DOHH2 (cell line): ENCODE measurements at regions not wholly inside any gene's neighbourhood (a gene's known extent, or its start where the extent isn't known, plus 50 kb on each side); places are given as distances from the start of the nearest gene placed in this dataset.

Source experiments
- H3F3A ChIP-seq: fragments of 200-600 bp; sonication (generic), shearing (Covaris generic); 2 replicates; pipeline ENCODE4 v1.6.0; 2016; ENCODE audit warnings: antibody characterized with exemption, mild to moderate bottlenecking; ENCODE audit not compliant: control insufficient read depth, insufficient read depth
- H3K27ac ChIP-seq: fragments of 200-600 bp; sonication (generic); 2 replicates; pipeline ENCODE4 v1.5.1; 2014; ENCODE audit warnings: low read depth, mild to moderate bottlenecking, low read length, moderate library complexity
- H3K27me3 ChIP-seq: fragments of 200-600 bp; sonication (generic); 2 replicates; pipeline ENCODE4 v1.6.1; 2014; ENCODE audit warnings: mild to moderate bottlenecking, low read length, mixed read lengths; ENCODE audit not compliant: control insufficient read depth
- H3K36me3 ChIP-seq: fragments of 200-600 bp; sonication (generic); 2 replicates; pipeline ENCODE4 v1.6.1; 2014; ENCODE audit warnings: mild to moderate bottlenecking, low read length, moderate library complexity, mixed read lengths; ENCODE audit not compliant: control insufficient read depth
- H3K4me1 ChIP-seq: fragments of 200-600 bp; sonication (generic); 2 replicates; pipeline ENCODE4 v1.6.1; 2014; ENCODE audit warnings: mild to moderate bottlenecking, low read length, mixed read lengths; ENCODE audit not compliant: control insufficient read depth
- H3K4me2 ChIP-seq: fragments of 200-600 bp; sonication (generic); 2 replicates; pipeline ENCODE4 v1.6.0; 2014; ENCODE audit warnings: mild to moderate bottlenecking, low read length, moderate library complexity
- H3K4me3 ChIP-seq: fragments of 200-600 bp; sonication (generic); 2 replicates; pipeline ENCODE4 v1.5.1; 2014; ENCODE audit warnings: mild to moderate bottlenecking, low read length, mixed read lengths
- H3K79me2 ChIP-seq: fragments of 200-600 bp; sonication (generic); 2 replicates; pipeline ENCODE4 v1.6.1; 2014; ENCODE audit warnings: mild to moderate bottlenecking, low read length, mixed read lengths; ENCODE audit not compliant: control insufficient read depth
- H3K9me2 ChIP-seq: fragments of 200-600 bp; sonication (generic); replicated peaks from 2 replicates; pipeline ENCODE4 v1.6.1; 2014; ENCODE audit warnings: mild to moderate bottlenecking, low read length, mixed read lengths; ENCODE audit not compliant: control insufficient read depth
- H3K9me3 ChIP-seq: fragments of 200-600 bp; sonication (generic); 2 replicates; pipeline ENCODE4 v1.6.1; 2014; ENCODE audit warnings: antibody characterized with exemption, low read length, mixed read lengths; ENCODE audit not compliant: control insufficient read depth, insufficient read depth
- H4K20me1 ChIP-seq: fragments of 200-600 bp; sonication (generic); 2 replicates; pipeline ENCODE4 v1.6.0; 2014; ENCODE audit warnings: low read depth, mild to moderate bottlenecking, antibody characterized with exemption, low read length, moderate library complexity; ENCODE audit not compliant: control insufficient read depth, insufficient read depth
- CTCF ChIP-seq: fragments of 200-600 bp; sonication (generic); IDR thresholded peaks from one replicate; pipeline ENCODE4 v1.5.1; 2014; ENCODE audit warnings: antibody characterized with exemption, mild to moderate bottlenecking, low read depth, low read length; ENCODE audit not compliant: poor library complexity, severe bottlenecking
- EZH2phosphoT487 ChIP-seq: fragments of 200-600 bp; sonication (generic); IDR thresholded peaks from 2 replicates; pipeline ENCODE4 v1.6.1; 2017; ENCODE audit warnings: borderline replicate concordance, mild to moderate bottlenecking, antibody characterized with exemption, low read length, moderate library complexity, mixed read lengths

- H3F3A ChIP-seq, result no peaks in the 10 kb centered on the region
- no peaks in the 10 kb centered on the region for H3K36me3 ChIP-seq
- H3K27ac ChIP-seq, result no peak overlapping the region
- no peaks in the 10 kb centered on the region for H3K9me3 ChIP-seq
- no peak overlapping the region for H3K4me3 ChIP-seq
- TF ChIP-seq EZH2phosphoT487 (no peak), CTCF (no peak)
- no peaks in the 10 kb centered on the region for H4K20me1 ChIP-seq
- no peaks in the 10 kb centered on the region for H3K27me3 ChIP-seq
- H3K4me2 ChIP-seq, result no peak overlapping the region
- H3K79me2 ChIP-seq, result no peaks in the 10 kb centered on the region
- no peaks in the 10 kb centered on the region for H3K9me2 ChIP-seq
- no peaks in the 10 kb centered on the region for H3K4me1 ChIP-seq
Observed at GRCh38 chr20:11059659-11060058, 385.9 kb upstream of the JAG1 start.

GRCh38 chr20:11060423-11061185 lies 386.8 kb upstream of the JAG1 start:
- no peaks in the 10 kb centered on the region for H3K36me3 ChIP-seq
- no peak overlapping the region for H3K4me3 ChIP-seq
- no peaks in the 10 kb centered on the region for H3K9me2 ChIP-seq
- no peak overlapping the region for H3K27ac ChIP-seq
- H3K4me2 ChIP-seq, result no peak overlapping the region
- H3K9me3 ChIP-seq, result no peaks in the 10 kb centered on the region
- H3K4me1 ChIP-seq, result no peaks in the 10 kb centered on the region
- TF ChIP-seq CTCF (no peak), EZH2phosphoT487 (no peak)
- H4K20me1 ChIP-seq, result no peaks in the 10 kb centered on the region
- H3F3A ChIP-seq, result no peaks in the 10 kb centered on the region
- H3K79me2 ChIP-seq, result no peaks in the 10 kb centered on the region
- no peaks in the 10 kb centered on the region for H3K27me3 ChIP-seq

- H3K27me3 ChIP-seq, result no peaks in the 10 kb centered on the region
- TF ChIP-seq CTCF (no peak), EZH2phosphoT487 (no peak)
- H3K27ac ChIP-seq, result no peak overlapping the region
Observed at GRCh38 chr20:11063444-11063843, 389.6 kb upstream of the JAG1 start.

More at GRCh38 chr20:11063444-11063843, 389.6 kb upstream of the JAG1 start:
- H3K9me2 ChIP-seq, result no peaks in the 10 kb centered on the region
- H3K4me1 ChIP-seq, result no peaks in the 10 kb centered on the region
- H3F3A ChIP-seq, result no peaks in the 10 kb centered on the region
- no peak overlapping the region for H3K4me3 ChIP-seq
- no peaks in the 10 kb centered on the region for H3K9me3 ChIP-seq
- no peak overlapping the region for H3K4me2 ChIP-seq
- H3K79me2 ChIP-seq, result no peaks in the 10 kb centered on the region
- no peaks in the 10 kb centered on the region for H4K20me1 ChIP-seq
- no peaks in the 10 kb centered on the region for H3K36me3 ChIP-seq
